H1 (cell line): ENCODE measurements at regions not wholly inside any gene's neighbourhood (a gene's known extent, or its start where the extent isn't known, plus 50 kb on each side); places are given as distances from the start of the nearest gene placed in this dataset.

Experiments used
- CTCF ChIA-PET: fragments of 300-600 bp; sonication (Branson Sonifier 250); formaldehyde crosslinking; loops from one replicate; lab custom pipeline; 2021; ENCODE audit not compliant: partially characterized antibody; lab: Charles Lee
- POLR2A ChIA-PET: fragments of 300-600 bp; sonication (Branson Sonifier 250); formaldehyde crosslinking; loops from one replicate; lab custom pipeline; 2021; ENCODE audit warnings: inconsistent platforms; ENCODE audit not compliant: partially characterized antibody; lab: Charles Lee
- DNase-seq, 2 experiments: peaks; one replicate each; pipeline versions ENCODE4 v3.0.0 to v3.0.0-alpha.2; 2010 to 2022; ENCODE audit warnings: low spot score in 2 of 2, low read depth in 1 of 2, mixed read lengths in 1 of 2
- FAIRE-seq: peaks from 2 replicates; lab custom pipeline; 2011; peaks lifted over from hg19 to GRCh38; lab: Jason Lieb, UNC
- H2AFZ ChIP-seq: 2 replicates; pipeline ENCODE4 v1.8.1; 2012; ENCODE audit warnings: low read length, inconsistent platforms
- H2AK5ac ChIP-seq: 2 replicates; pipeline ENCODE4 v1.6.1; 2013; ENCODE audit warnings: low read depth, low read length
- H2BK120ac ChIP-seq: replicated peaks from 2 replicates; pipeline ENCODE3; 2013; ENCODE audit warnings: low read depth, low read length, inconsistent platforms
- H2BK12ac ChIP-seq: 2 replicates; pipeline ENCODE4 v1.6.1; 2013; ENCODE audit warnings: low read depth, low read length
- H2BK15ac ChIP-seq: 2 replicates; pipeline ENCODE4 v1.6.1; 2013; ENCODE audit warnings: low read length
- H2BK20ac ChIP-seq: 2 replicates; pipeline ENCODE4 v1.6.1; 2013; ENCODE audit warnings: low read length
- H2BK5ac ChIP-seq: 2 replicates; pipeline ENCODE4 v1.6.1; 2013; ENCODE audit warnings: low read depth, low read length
- H3K14ac ChIP-seq: 2 replicates; pipeline ENCODE4 v1.6.1; 2013; ENCODE audit warnings: inconsistent platforms; ENCODE audit not compliant: insufficient read length
- H3K18ac ChIP-seq: 2 replicates; pipeline ENCODE4 v1.6.1; 2013; ENCODE audit warnings: low read length; ENCODE audit errors: extremely low read depth
- H3K23ac ChIP-seq: 2 replicates; pipeline ENCODE4 v1.6.1; 2013; ENCODE audit warnings: inconsistent platforms; ENCODE audit not compliant: insufficient read length
- H3K23me2 ChIP-seq: 2 replicates; pipeline ENCODE4 v1.6.1; 2013; ENCODE audit warnings: low read depth, low read length
- H3K27ac ChIP-seq: 2 replicates; pipeline ENCODE4 v1.6.1; 2011; ENCODE audit warnings: low read depth, low read length, inconsistent platforms
- H3K27me3 ChIP-seq, 4 experiments: replicated peaks in 1 of 4; 1 replicate in 1 of 4; 2 replicates in 3 of 4; pipeline versions ENCODE4 v1.6.1 to v1.8.1; 2011 to 2013; ENCODE audit warnings: low read length in 3 of 4, mild to moderate bottlenecking in 3 of 4, inconsistent platforms in 2 of 4, mixed read lengths in 2 of 4, moderate library complexity in 1 of 4; ENCODE audit not compliant: control insufficient read depth in 3 of 4, insufficient read depth in 3 of 4; ENCODE audit errors: extremely low read depth in 1 of 4
- H3K36me3 ChIP-seq, 4 experiments: 2 replicates each; pipeline versions ENCODE4 v1.6.1 to v1.8.1; 2011 to 2013; ENCODE audit warnings: mild to moderate bottlenecking in 4 of 4, low read length in 3 of 4, moderate library complexity in 2 of 4, control low read depth in 1 of 4, inconsistent platforms in 1 of 4; ENCODE audit not compliant: insufficient read depth in 4 of 4, control insufficient read depth in 2 of 4
- H3K4ac ChIP-seq: replicated peaks from 2 replicates; pipeline ENCODE3; 2013; ENCODE audit warnings: low read length, low read depth, mixed read lengths, inconsistent platforms; ENCODE audit not compliant: insufficient read length
- H3K4me1 ChIP-seq, 4 experiments: replicated peaks in 1 of 4; 1 replicate in 1 of 4; 2 replicates in 3 of 4; pipeline versions ENCODE4 v1.6.1 to v1.8.1; 2011 to 2013; ENCODE audit warnings: low read length in 3 of 4, inconsistent platforms in 2 of 4, mixed read lengths in 1 of 4; ENCODE audit not compliant: insufficient read depth in 4 of 4, control insufficient read depth in 3 of 4
- H3K4me2 ChIP-seq, 2 experiments: 2 replicates each; pipeline versions ENCODE4 v1.6.1 to v1.8.1; 2011 to 2013; ENCODE audit warnings: low read depth in 2 of 2, low read length in 2 of 2, control low read depth in 1 of 2, inconsistent platforms in 1 of 2, mild to moderate bottlenecking in 1 of 2; ENCODE audit not compliant: insufficient read depth in 1 of 2
- H3K4me3 ChIP-seq, 4 experiments: fragments of 200-600, 300-600 bp in 1 of 4; sonication (generic), shearing (Covaris generic), sonication (Bioruptor Twin) in 1 of 4; 2 replicates each; pipeline versions ENCODE4 v1.5.1 to v1.8.1; 2011 to 2016; ENCODE audit warnings: low read length in 4 of 4, low read depth in 3 of 4, control low read depth in 2 of 4, inconsistent platforms in 2 of 4, mild to moderate bottlenecking in 2 of 4, mixed read lengths in 1 of 4, moderate library complexity in 1 of 4; ENCODE audit not compliant: insufficient read depth in 2 of 4; ENCODE audit errors: extremely low read depth in 1 of 4
- H3K56ac ChIP-seq: replicated peaks from 2 replicates; pipeline ENCODE3; 2013; ENCODE audit warnings: low read depth, mild to moderate bottlenecking, mixed read lengths, low read length, inconsistent platforms; ENCODE audit not compliant: insufficient read length
- H3K79me1 ChIP-seq: 2 replicates; pipeline ENCODE4 v1.6.1; 2013; ENCODE audit warnings: low read depth, low read length, control low read depth
- H3K79me2 ChIP-seq, 2 experiments: 2 replicates each; pipeline versions ENCODE4 v1.6.1 to v1.8.1; 2012 to 2013; ENCODE audit warnings: low read length in 2 of 2, mild to moderate bottlenecking in 2 of 2, inconsistent platforms in 1 of 2; ENCODE audit not compliant: insufficient read depth in 2 of 2, control insufficient read depth in 1 of 2
- H3K9ac ChIP-seq, 4 experiments: replicated peaks in 1 of 4; 1 replicate in 1 of 4; 2 replicates in 3 of 4; pipeline versions ENCODE4 v1.6.1 to v1.8.1; 2011 to 2013; ENCODE audit warnings: low read depth in 3 of 4, low read length in 3 of 4, control low read depth in 2 of 4, mild to moderate bottlenecking in 2 of 4, moderate library complexity in 2 of 4, inconsistent platforms in 1 of 4; ENCODE audit errors: extremely low read depth in 1 of 4
- H3K9me3 ChIP-seq, 2 experiments: 2 replicates each; pipeline versions ENCODE4 v1.6.1 to v1.8.1; 2012 to 2013; ENCODE audit warnings: mild to moderate bottlenecking in 2 of 2, moderate library complexity in 2 of 2, control low read depth in 1 of 2, inconsistent platforms in 1 of 2, low read depth in 1 of 2, low read length in 1 of 2, mixed read lengths in 1 of 2; ENCODE audit not compliant: insufficient read depth in 2 of 2
- H4K20me1 ChIP-seq, 2 experiments: replicated peaks in 1 of 2; 2 replicates each; pipeline versions ENCODE3 to v1.8.1; 2011 to 2013; ENCODE audit warnings: inconsistent platforms in 2 of 2, low read length in 2 of 2, mild to moderate bottlenecking in 1 of 2; ENCODE audit not compliant: insufficient read depth in 2 of 2, control insufficient read depth in 1 of 2
- H4K5ac ChIP-seq: 2 replicates; pipeline ENCODE4 v1.6.1; 2013; ENCODE audit warnings: low read length, low read depth, mixed read lengths, inconsistent platforms; ENCODE audit not compliant: insufficient read length
- H4K8ac ChIP-seq: 2 replicates; pipeline ENCODE4 v1.8.0; 2013; ENCODE audit warnings: mild to moderate bottlenecking, moderate library complexity, low read length, inconsistent platforms; ENCODE audit not compliant: insufficient read depth; ENCODE audit errors: extremely low read depth
- H4K91ac ChIP-seq: replicated peaks from 2 replicates; pipeline ENCODE3; 2013; ENCODE audit warnings: low read length, mixed read lengths, inconsistent platforms; ENCODE audit not compliant: insufficient read length
- ASH2L ChIP-seq: fragments of 200-600, 300-600 bp; sonication (generic); IDR thresholded peaks from one replicate; pipeline ENCODE4 v1.7.1; 2017; ENCODE audit warnings: low read length
- BRCA1 ChIP-seq: IDR thresholded peaks from 2 replicates; pipeline ENCODE4 v1.6.1; 2012; ENCODE audit warnings: low read depth, low read length, improper control_type of control experiment
- CEBPB ChIP-seq: IDR thresholded peaks from 2 replicates; pipeline ENCODE4 v1.6.1; 2012; ENCODE audit warnings: low read depth, low read length
- EGR1 ChIP-seq: IDR thresholded peaks from 2 replicates; pipeline ENCODE4 v1.6.1; 2011; ENCODE audit warnings: low read depth, low read length, borderline replicate concordance
- EP300 ChIP-seq, 2 experiments: IDR thresholded peaks; 1 replicate in 1 of 2; 2 replicates in 1 of 2; pipeline ENCODE4 v1.6.1; 2011 to 2012; ENCODE audit warnings: low read depth in 2 of 2, low read length in 2 of 2, mild to moderate bottlenecking in 2 of 2, borderline replicate concordance in 1 of 2, inconsistent platforms in 1 of 2, moderate library complexity in 1 of 2
- FOSL1 ChIP-seq: IDR thresholded peaks from 2 replicates; pipeline ENCODE4 v1.6.1; 2011; ENCODE audit warnings: mild to moderate bottlenecking, low read depth, low read length, moderate library complexity; ENCODE audit not compliant: insufficient read depth
- GABPA ChIP-seq: IDR thresholded peaks from 2 replicates; pipeline ENCODE4 v1.6.1; 2011; ENCODE audit warnings: mild to moderate bottlenecking, low read length, moderate library complexity, borderline replicate concordance; ENCODE audit not compliant: insufficient read depth
- KDM1A ChIP-seq: fragments of 200-600, 300-600 bp; sonication (generic); IDR thresholded peaks from 2 replicates; pipeline ENCODE4 v1.7.1; 2016; ENCODE audit warnings: mild to moderate bottlenecking, low read length, borderline replicate concordance
- PHF8 ChIP-seq: fragments of 200-600 bp; sonication (generic); conservative IDR thresholded peaks from 2 replicates; pipeline ENCODE4 v1.7.1; 2012; ENCODE audit warnings: low read depth, mild to moderate bottlenecking, inconsistent platforms, low read length, moderate library complexity
- POU5F1 ChIP-seq: IDR thresholded peaks from 2 replicates; pipeline ENCODE4 v1.6.1; 2011; ENCODE audit warnings: low read depth, mild to moderate bottlenecking, low read length, moderate library complexity
- RBBP5 ChIP-seq: IDR thresholded peaks from 2 replicates; pipeline ENCODE4 v1.7.1; 2012; ENCODE audit warnings: low read depth, mild to moderate bottlenecking, inconsistent platforms, low read length, moderate library complexity, borderline replicate concordance
- SIN3A ChIP-seq, 2 experiments: IDR thresholded peaks in 1 of 2; conservative IDR thresholded peaks in 1 of 2; 2 replicates each; pipeline ENCODE4 v1.6.1; 2011 to 2012; ENCODE audit warnings: low read length in 2 of 2, improper control_type of control experiment in 1 of 2, low read depth in 1 of 2, mild to moderate bottlenecking in 1 of 2
- SIRT6 ChIP-seq: IDR thresholded peaks from one replicate; pipeline ENCODE4 v1.7.1; 2012; ENCODE audit warnings: low read length, inconsistent platforms
- SIX5 ChIP-seq: IDR thresholded peaks from 2 replicates; pipeline ENCODE4 v1.6.1; 2011; ENCODE audit warnings: mild to moderate bottlenecking, low read depth, low read length
- SUZ12 ChIP-seq: fragments of 200-600 bp; sonication (generic); IDR thresholded peaks from 2 replicates; pipeline ENCODE4 v1.6.1; 2012; ENCODE audit warnings: mild to moderate bottlenecking, inconsistent platforms, low read length, moderate library complexity, mixed read lengths
- TEAD4 ChIP-seq: IDR thresholded peaks from 2 replicates; pipeline ENCODE4 v1.6.1; 2012; ENCODE audit warnings: low read depth, low read length, inconsistent platforms, mixed read lengths
- WGBS, 2 experiments: shearing (Covaris generic) in 1 of 2; methylation state at CpG; one replicate each; pipeline versions ENCODE4 v1.1.6 to v1.1.7; 2013 to 2015; ENCODE audit warnings: low lambda C conversion rate in 2 of 2, mixed read lengths in 2 of 2, inconsistent platforms in 1 of 2, low coverage in 1 of 2, missing lambda C conversion rate in 1 of 2; ENCODE audit not compliant: insufficient replicate concordance in 2 of 2, insufficient coverage in 1 of 2, insufficient read length in 1 of 2; ENCODE audit errors: extremely low coverage in 1 of 2, missing lambda C conversion rate in 1 of 2; 5-methylcytosine and 5-hydroxymethylcytosine counted together

DNA sequence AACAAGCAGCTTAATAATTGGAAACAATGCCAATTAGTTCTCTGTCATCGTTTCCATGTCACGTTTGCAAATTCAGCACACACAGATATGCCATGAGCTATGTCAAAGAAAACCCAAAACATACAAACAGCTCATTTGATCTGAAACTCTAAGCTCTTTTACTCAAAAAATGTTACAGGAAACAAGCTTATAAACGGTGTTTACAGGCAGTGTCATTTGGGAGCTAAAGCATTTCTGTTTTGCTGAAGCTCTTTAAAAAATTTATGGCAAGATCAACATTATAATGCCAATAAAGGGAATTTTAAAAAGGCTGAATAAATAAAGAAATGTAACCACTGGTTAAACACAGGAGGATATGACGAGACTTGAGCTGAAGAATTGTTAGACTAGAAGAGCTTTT lies 94.0 kb upstream of the HS3ST2 start:
- no peak overlapping the region for H2AK5ac ChIP-seq
- no peaks in the 10 kb centered on the region; a peak in 1 of 7 replicates for H3K4me1 ChIP-seq
- H2AFZ ChIP-seq: no peak overlapping the region
- H3K23me2 ChIP-seq: no peaks in the 10 kb centered on the region
- H3K36me3 ChIP-seq: 0 out of 8 replicates have a peak, but pooled peaks cover 0 to 3% (median 0%) of the 10 kb centered on the region in 4 experiments
- H3K27me3 ChIP-seq: no peaks in the 10 kb centered on the region
- no peak overlapping the region for H3K18ac ChIP-seq
- H4K5ac ChIP-seq: no peak overlapping the region
- no peaks in the 10 kb centered on the region for H4K20me1 ChIP-seq
- POLR2A ChIA-PET: no interaction called here
- H4K8ac ChIP-seq: no peak overlapping the region
- CTCF ChIA-PET: no interaction called here
- no peak overlapping the region for H3K14ac ChIP-seq
- no peak for DNase-seq
- no peak overlapping the region for H3K9ac ChIP-seq
- H2BK120ac ChIP-seq: no peak overlapping the region
- H2BK15ac ChIP-seq: no peak overlapping the region
- H3K4me2 ChIP-seq: no peak overlapping the region
- no peak overlapping the region for H3K4me3 ChIP-seq
- H3K23ac ChIP-seq: no peak overlapping the region
- H4K91ac ChIP-seq: no peak overlapping the region
- H3K4ac ChIP-seq: no peak overlapping the region
- H3K56ac ChIP-seq: no peak overlapping the region
- H2BK5ac ChIP-seq: no peak overlapping the region
- no peaks in the 10 kb centered on the region for H3K79me1 ChIP-seq
- H2BK12ac ChIP-seq: no peak overlapping the region
- H3K79me2 ChIP-seq: no peaks in the 10 kb centered on the region
- H2BK20ac ChIP-seq: no peak overlapping the region
- WGBS, 2 experiments: 81% methylated on average over 4 of the region's 4 CpGs; no CpG with 5 or more reads in 1 of the 2 experiments
- no peak for FAIRE-seq
- H3K27ac ChIP-seq: no peak overlapping the region
- H3K9me3 ChIP-seq: peaks cover 0 to 7% of the 10 kb centered on the region in 2 experiments; a peak in 1 of 4 replicates
- TF ChIP-seq TEAD4 (no peak), SIX5 (no peak), PHF8 (no peak), ASH2L (no peak), FOSL1 (no peak), KDM1A (no peak), SIN3A (conservative IDR thresholded peaks at IDR 0.05 in 1 of 2, IDR thresholded peaks at IDR 0.05 in 1 of 2; ENCODE audit: low read depth in 1 of 2, low read length in 2 of 2) (no peak), SUZ12 (no peak), CEBPB (no peak), GABPA (no peak), EP300 (IDR thresholded peaks at IDR 0.05; ENCODE audit: borderline replicate concordance in 1 of 2, low read depth in 2 of 2, low read length in 2 of 2) (no peak), BRCA1 (no peak), RBBP5 (no peak), SIRT6 (no peak), POU5F1 (no peak), EGR1 (no peak)
